ENCODE measurements at regions not wholly inside any gene's neighbourhood (a gene's known extent, or its start where the extent isn't known, plus 50 kb on each side); places are given as distances from the start of the nearest gene placed in this dataset.

- Histone ChIP-seq H3K79me2 (replicated peaks; ENCODE audit: insufficient read depth) (no peaks in the 10 kb centered on the region), H3K4me1 (ENCODE audit: insufficient read depth) (peaks cover 20% of the 10 kb centered on the region), H3K4me2 (no peak overlapping the region), H3K36me3 (ENCODE audit: insufficient read depth) (no peaks in the 10 kb centered on the region), H3K27ac (ENCODE audit: low read depth) (no peak overlapping the region), H3K4me3 (no peak overlapping the region), H4K20me1 (replicated peaks; ENCODE audit: insufficient read depth) (no peaks in the 10 kb centered on the region), H3K9me2 (ENCODE audit: insufficient read depth) (peaks cover 15% of the 10 kb centered on the region; the same call in 1 of the 2 replicates), H3K27me3 (ENCODE audit: insufficient read depth) (no peaks in the 10 kb centered on the region), H3F3A (replicated peaks; ENCODE audit: low read depth) (no peaks in the 10 kb centered on the region), H2AFZ (no peak overlapping the region)
- no peak for DNase-seq (ENCODE audit: low spot score)
- TF ChIP-seq ZNF331 (CRISPR knock-in tag; IDR thresholded peaks at IDR 0.05; ENCODE audit: low read depth): no peak
- no peak for TF ChIP-seq ZNF114 (CRISPR knock-in tag; IDR thresholded peaks at IDR 0.05)
- H3K27me3 Mint-ChIP-seq (ENCODE audit: insufficient read depth, low read depth, poor library complexity): peaks cover 3% of the 10 kb centered on the region
- H3K36me3 Mint-ChIP-seq (ENCODE audit: low read depth): no peaks in the 10 kb centered on the region
- H3K9me3 Mint-ChIP-seq: no peaks in the 10 kb centered on the region
- no peak for ATAC-seq
- H3K4me1 Mint-ChIP-seq: peaks cover 21% of the 10 kb centered on the region
- H3K4me3 Mint-ChIP-seq: no peak overlapping the region
- H3K27ac Mint-ChIP-seq: no peak overlapping the region
Measured at GRCh38 chr10:112002206-112002605, 181.4 kb downstream of the GPAM start.

GRCh38 chr10:112004075-112004474, 179.5 kb downstream of the GPAM start:
- Mint-ChIP-seq H3K27me3 (ENCODE audit: insufficient read depth, low read depth, poor library complexity) (peaks cover 3% of the 10 kb centered on the region), H3K27ac (no peak overlapping the region), H3K4me1 (peaks cover 15% of the 10 kb centered on the region), H3K36me3 (ENCODE audit: low read depth) (no peaks in the 10 kb centered on the region), H3K4me3 (no peak overlapping the region), H3K9me3 (no peaks in the 10 kb centered on the region)
- no peaks in the 10 kb centered on the region for H3K36me3 ChIP-seq (ENCODE audit: insufficient read depth)
- H3K4me2 ChIP-seq: no peak overlapping the region
- no peak overlapping the region for H2AFZ ChIP-seq
- H3K27ac ChIP-seq (ENCODE audit: low read depth): no peak overlapping the region
- H3K79me2 ChIP-seq (replicated peaks; ENCODE audit: insufficient read depth): no peaks in the 10 kb centered on the region
- H3K4me1 ChIP-seq (ENCODE audit: insufficient read depth): peaks cover 14% of the 10 kb centered on the region
- H3K9me2 ChIP-seq (ENCODE audit: insufficient read depth): peaks cover 15% of the 10 kb centered on the region; the same call in 1 of the 2 replicates
- H3K27me3 ChIP-seq (ENCODE audit: insufficient read depth): no peaks in the 10 kb centered on the region
- H3K4me3 ChIP-seq: no peak overlapping the region
- H4K20me1 ChIP-seq (replicated peaks; ENCODE audit: insufficient read depth): no peaks in the 10 kb centered on the region
- DNase-seq (ENCODE audit: low spot score) (peak; percentile 24), ATAC-seq (no peak)
- no peaks in the 10 kb centered on the region for H3F3A ChIP-seq (replicated peaks; ENCODE audit: low read depth)
- TF ChIP-seq, protein P1, sequence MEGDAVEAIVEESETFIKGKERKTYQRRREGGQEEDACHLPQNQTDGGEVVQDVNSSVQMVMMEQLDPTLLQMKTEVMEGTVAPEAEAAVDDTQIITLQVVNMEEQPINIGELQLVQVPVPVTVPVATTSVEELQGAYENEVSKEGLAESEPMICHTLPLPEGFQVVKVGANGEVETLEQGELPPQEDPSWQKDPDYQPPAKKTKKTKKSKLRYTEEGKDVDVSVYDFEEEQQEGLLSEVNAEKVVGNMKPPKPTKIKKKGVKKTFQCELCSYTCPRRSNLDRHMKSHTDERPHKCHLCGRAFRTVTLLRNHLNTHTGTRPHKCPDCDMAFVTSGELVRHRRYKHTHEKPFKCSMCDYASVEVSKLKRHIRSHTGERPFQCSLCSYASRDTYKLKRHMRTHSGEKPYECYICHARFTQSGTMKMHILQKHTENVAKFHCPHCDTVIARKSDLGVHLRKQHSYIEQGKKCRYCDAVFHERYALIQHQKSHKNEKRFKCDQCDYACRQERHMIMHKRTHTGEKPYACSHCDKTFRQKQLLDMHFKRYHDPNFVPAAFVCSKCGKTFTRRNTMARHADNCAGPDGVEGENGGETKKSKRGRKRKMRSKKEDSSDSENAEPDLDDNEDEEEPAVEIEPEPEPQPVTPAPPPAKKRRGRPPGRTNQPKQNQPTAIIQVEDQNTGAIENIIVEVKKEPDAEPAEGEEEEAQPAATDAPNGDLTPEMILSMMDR (conservative IDR thresholded peaks at IDR 0.05; ENCODE audit: low read depth in 2 of 2): no peak
- no peak for TF ChIP-seq JUNB (IDR thresholded peaks at IDR 0.05; ENCODE audit: unreplicated experiment)
- no peak for TF ChIP-seq REST (IDR thresholded peaks at IDR 0.05; ENCODE audit: unreplicated experiment)
- TF ChIP-seq EZH2phosphoT487 (IDR thresholded peaks at IDR 0.05; ENCODE audit: unreplicated experiment): no peak
- no peak for TF ChIP-seq ZNF114 (CRISPR knock-in tag; IDR thresholded peaks at IDR 0.05)
- TF ChIP-seq EZH2 (IDR thresholded peaks at IDR 0.05; ENCODE audit: low read depth, unreplicated experiment): no peak
- no peak for TF ChIP-seq STAT1 (IDR thresholded peaks at IDR 0.05; ENCODE audit: unreplicated experiment)
- no peak for TF ChIP-seq CREB1 (CRISPR knock-in tag; IDR thresholded peaks at IDR 0.05; ENCODE audit: low read depth)
- TF ChIP-seq, protein P2, sequence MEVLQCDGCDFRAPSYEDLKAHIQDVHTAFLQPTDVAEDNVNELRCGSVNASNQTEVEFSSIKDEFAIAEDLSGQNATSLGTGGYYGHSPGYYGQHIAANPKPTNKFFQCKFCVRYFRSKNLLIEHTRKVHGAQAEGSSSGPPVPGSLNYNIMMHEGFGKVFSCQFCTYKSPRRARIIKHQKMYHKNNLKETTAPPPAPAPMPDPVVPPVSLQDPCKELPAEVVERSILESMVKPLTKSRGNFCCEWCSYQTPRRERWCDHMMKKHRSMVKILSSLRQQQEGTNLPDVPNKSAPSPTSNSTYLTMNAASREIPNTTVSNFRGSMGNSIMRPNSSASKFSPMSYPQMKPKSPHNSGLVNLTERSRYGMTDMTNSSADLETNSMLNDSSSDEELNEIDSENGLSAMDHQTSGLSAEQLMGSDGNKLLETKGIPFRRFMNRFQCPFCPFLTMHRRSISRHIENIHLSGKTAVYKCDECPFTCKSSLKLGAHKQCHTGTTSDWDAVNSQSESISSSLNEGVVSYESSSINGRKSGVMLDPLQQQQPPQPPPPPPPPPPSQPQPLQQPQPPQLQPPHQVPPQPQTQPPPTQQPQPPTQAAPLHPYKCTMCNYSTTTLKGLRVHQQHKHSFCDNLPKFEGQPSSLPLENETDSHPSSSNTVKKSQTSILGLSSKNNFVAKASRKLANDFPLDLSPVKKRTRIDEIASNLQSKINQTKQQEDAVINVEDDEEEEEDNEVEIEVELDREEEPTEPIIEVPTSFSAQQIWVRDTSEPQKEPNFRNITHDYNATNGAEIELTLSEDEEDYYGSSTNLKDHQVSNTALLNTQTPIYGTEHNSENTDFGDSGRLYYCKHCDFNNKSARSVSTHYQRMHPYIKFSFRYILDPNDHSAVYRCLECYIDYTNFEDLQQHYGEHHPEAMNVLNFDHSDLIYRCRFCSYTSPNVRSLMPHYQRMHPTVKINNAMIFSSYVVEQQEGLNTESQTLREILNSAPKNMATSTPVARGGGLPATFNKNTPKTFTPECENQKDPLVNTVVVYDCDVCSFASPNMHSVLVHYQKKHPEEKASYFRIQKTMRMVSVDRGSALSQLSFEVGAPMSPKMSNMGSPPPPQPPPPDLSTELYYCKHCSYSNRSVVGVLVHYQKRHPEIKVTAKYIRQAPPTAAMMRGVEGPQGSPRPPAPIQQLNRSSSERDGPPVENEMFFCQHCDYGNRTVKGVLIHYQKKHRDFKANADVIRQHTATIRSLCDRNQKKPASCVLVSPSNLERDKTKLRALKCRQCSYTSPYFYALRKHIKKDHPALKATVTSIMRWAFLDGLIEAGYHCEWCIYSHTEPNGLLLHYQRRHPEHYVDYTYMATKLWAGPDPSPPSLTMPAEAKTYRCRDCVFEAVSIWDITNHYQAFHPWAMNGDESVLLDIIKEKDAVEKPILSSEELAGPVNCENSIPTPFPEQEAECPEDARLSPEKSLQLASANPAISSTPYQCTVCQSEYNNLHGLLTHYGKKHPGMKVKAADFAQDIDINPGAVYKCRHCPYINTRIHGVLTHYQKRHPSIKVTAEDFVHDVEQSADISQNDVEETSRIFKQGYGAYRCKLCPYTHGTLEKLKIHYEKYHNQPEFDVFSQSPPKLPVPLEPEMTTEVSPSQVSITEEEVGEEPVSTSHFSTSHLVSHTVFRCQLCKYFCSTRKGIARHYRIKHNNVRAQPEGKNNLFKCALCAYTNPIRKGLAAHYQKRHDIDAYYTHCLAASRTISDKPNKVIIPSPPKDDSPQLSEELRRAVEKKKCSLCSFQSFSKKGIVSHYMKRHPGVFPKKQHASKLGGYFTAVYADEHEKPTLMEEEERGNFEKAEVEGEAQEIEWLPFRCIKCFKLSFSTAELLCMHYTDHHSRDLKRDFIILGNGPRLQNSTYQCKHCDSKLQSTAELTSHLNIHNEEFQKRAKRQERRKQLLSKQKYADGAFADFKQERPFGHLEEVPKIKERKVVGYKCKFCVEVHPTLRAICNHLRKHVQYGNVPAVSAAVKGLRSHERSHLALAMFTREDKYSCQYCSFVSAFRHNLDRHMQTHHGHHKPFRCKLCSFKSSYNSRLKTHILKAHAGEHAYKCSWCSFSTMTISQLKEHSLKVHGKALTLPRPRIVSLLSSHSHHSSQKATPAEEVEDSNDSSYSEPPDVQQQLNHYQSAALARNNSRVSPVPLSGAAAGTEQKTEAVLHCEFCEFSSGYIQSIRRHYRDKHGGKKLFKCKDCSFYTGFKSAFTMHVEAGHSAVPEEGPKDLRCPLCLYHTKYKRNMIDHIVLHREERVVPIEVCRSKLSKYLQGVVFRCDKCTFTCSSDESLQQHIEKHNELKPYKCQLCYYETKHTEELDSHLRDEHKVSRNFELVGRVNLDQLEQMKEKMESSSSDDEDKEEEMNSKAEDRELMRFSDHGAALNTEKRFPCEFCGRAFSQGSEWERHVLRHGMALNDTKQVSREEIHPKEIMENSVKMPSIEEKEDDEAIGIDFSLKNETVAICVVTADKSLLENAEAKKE (CRISPR knock-in tag; IDR thresholded peaks at IDR 0.05): no peak
- TF ChIP-seq POLR2AphosphoS5 (IDR thresholded peaks at IDR 0.05; ENCODE audit: low read depth): no peak
- TF ChIP-seq ZNF331 (CRISPR knock-in tag; IDR thresholded peaks at IDR 0.05; ENCODE audit: low read depth): no peak
